ENCODE measurements at regions not wholly inside any gene's neighbourhood (a gene's known extent, or its start where the extent isn't known, plus 50 kb on each side); places are given as distances from the start of the nearest gene placed in this dataset.

- Histone ChIP-seq H3K4me3 (ENCODE audit: low read length in 3 of 3) (no peak overlapping the region), H3K4me1 (ENCODE audit: control insufficient read depth in 3 of 3, insufficient read depth in 3 of 3, low read length in 3 of 3) (no peaks in the 10 kb centered on the region), H3K27me3 (ENCODE audit: control insufficient read depth in 3 of 3, insufficient read depth in 3 of 3, low read length in 3 of 3) (no peaks in the 10 kb centered on the region), H3K9me3 (ENCODE audit: control insufficient read depth in 3 of 3, low read length in 3 of 3) (peaks cover 0 to 2% (median 0%) of the 10 kb centered on the region in 3 donors), H3K27ac (ENCODE audit: low read depth, low read length) (no peak overlapping the region), H3K9ac (ENCODE audit: low read depth in 1 of 3, low read length in 3 of 3) (no peak overlapping the region), H3K36me3 (ENCODE audit: control insufficient read depth in 3 of 3, insufficient read depth in 3 of 3, low read length in 3 of 3) (no peaks in the 10 kb centered on the region)
These were observed 373.8 kb downstream of the LMO4 start for GRCh38 chr1:87702455-87702854.

DNA sequence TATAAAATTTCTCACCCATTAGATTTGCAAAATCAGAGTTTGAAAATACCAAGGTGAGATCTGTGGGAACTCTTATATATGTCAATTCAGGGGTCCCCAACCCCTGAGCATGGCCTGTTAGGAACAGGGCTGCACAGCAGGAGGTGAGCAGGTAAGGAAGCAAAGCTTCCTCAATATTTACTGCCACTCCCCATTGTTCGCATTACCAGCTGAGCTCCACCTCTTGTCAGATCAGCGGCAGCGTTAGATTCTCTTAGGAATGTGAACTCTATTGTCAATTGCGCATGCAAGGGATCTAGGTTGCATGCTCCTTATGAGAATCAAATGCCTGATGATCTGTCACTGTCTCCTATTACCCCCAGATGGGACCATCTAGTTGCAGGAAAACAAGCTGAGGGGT is 376.6 kb downstream of the LMO4 start:
- Histone ChIP-seq H3K4me3 (ENCODE audit: low read length in 3 of 3) (no peak overlapping the region), H3K27me3 (ENCODE audit: control insufficient read depth in 3 of 3, insufficient read depth in 3 of 3, low read length in 3 of 3) (no peaks in the 10 kb centered on the region), H3K9ac (ENCODE audit: low read depth in 1 of 3, low read length in 3 of 3) (no peak overlapping the region), H3K27ac (ENCODE audit: low read depth, low read length) (no peak overlapping the region), H3K9me3 (ENCODE audit: control insufficient read depth in 3 of 3, low read length in 3 of 3) (peaks cover 0 to 2% (median 0%) of the 10 kb centered on the region in 3 donors), H3K36me3 (ENCODE audit: control insufficient read depth in 3 of 3, insufficient read depth in 3 of 3, low read length in 3 of 3) (no peaks in the 10 kb centered on the region), H3K4me1 (ENCODE audit: control insufficient read depth in 3 of 3, insufficient read depth in 3 of 3, low read length in 3 of 3) (no peaks in the 10 kb centered on the region)

GRCh38 chr1:87706203-87706602 is 377.5 kb downstream of the LMO4 start:
- no peak overlapping the region for H3K9ac ChIP-seq (ENCODE audit: low read depth in 1 of 3, low read length in 3 of 3)
- no peak overlapping the region for H3K4me3 ChIP-seq (ENCODE audit: low read length in 3 of 3)
- H3K9me3 ChIP-seq (ENCODE audit: control insufficient read depth in 3 of 3, low read length in 3 of 3) = peaks cover 0 to 2% (median 0%) of the 10 kb centered on the region in 3 donors
- no peaks in the 10 kb centered on the region for H3K4me1 ChIP-seq (ENCODE audit: control insufficient read depth in 3 of 3, insufficient read depth in 3 of 3, low read length in 3 of 3)
- no peaks in the 10 kb centered on the region for H3K36me3 ChIP-seq (ENCODE audit: control insufficient read depth in 3 of 3, insufficient read depth in 3 of 3, low read length in 3 of 3)
- H3K27me3 ChIP-seq (ENCODE audit: control insufficient read depth in 3 of 3, insufficient read depth in 3 of 3, low read length in 3 of 3) = no peaks in the 10 kb centered on the region
- no peak overlapping the region for H3K27ac ChIP-seq (ENCODE audit: low read depth, low read length)

DNA sequence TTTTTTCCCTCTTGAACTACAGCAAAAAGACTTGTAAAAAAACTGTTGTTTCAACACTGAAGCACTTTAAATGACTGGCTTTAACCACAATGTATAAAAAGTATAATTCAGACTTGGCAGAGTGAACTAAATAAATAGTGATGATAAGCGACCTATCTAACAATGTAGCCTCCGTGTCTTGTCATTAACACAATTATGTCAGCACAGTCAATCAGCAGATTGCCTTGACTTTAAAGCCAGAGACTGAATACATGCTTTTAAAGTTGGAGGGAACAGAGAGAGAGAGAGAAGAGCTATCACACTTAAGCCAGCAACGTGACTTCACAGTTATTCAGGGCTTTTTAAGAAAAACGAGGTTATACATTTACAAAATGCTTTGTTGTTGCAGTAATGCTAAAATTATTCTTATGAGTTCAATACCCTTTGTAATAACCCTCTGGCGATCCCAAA is 378.1 kb downstream of the LMO4 start:
- no peaks in the 10 kb centered on the region for H3K4me1 ChIP-seq (ENCODE audit: control insufficient read depth in 3 of 3, insufficient read depth in 3 of 3, low read length in 3 of 3)
- H3K27ac ChIP-seq (ENCODE audit: low read depth, low read length) = no peak overlapping the region
- peaks cover 0 to under 1% (median 0%) of the 10 kb centered on the region in 3 donors for H3K9me3 ChIP-seq (ENCODE audit: control insufficient read depth in 3 of 3, low read length in 3 of 3)
- no peaks in the 10 kb centered on the region for H3K27me3 ChIP-seq (ENCODE audit: control insufficient read depth in 3 of 3, insufficient read depth in 3 of 3, low read length in 3 of 3)
- H3K9ac ChIP-seq (ENCODE audit: low read depth in 1 of 3, low read length in 3 of 3) = no peak overlapping the region
- H3K4me3 ChIP-seq (ENCODE audit: low read length in 3 of 3) = no peak overlapping the region
- no peaks in the 10 kb centered on the region for H3K36me3 ChIP-seq (ENCODE audit: control insufficient read depth in 3 of 3, insufficient read depth in 3 of 3, low read length in 3 of 3)

- no peaks in the 10 kb centered on the region for H3K27me3 ChIP-seq (ENCODE audit: control insufficient read depth in 3 of 3, insufficient read depth in 3 of 3, low read length in 3 of 3)
- no peaks in the 10 kb centered on the region for H3K9me3 ChIP-seq (ENCODE audit: control insufficient read depth in 3 of 3, low read length in 3 of 3)
- no peak overlapping the region for H3K27ac ChIP-seq (ENCODE audit: low read depth, low read length)
- H3K9ac ChIP-seq (ENCODE audit: low read depth in 1 of 3, low read length in 3 of 3) = no peak overlapping the region
- H3K36me3 ChIP-seq (ENCODE audit: control insufficient read depth in 3 of 3, insufficient read depth in 3 of 3, low read length in 3 of 3) = no peaks in the 10 kb centered on the region
- no peak overlapping the region for H3K4me3 ChIP-seq (ENCODE audit: low read length in 3 of 3)
- H3K4me1 ChIP-seq (ENCODE audit: control insufficient read depth in 3 of 3, insufficient read depth in 3 of 3, low read length in 3 of 3) = no peaks in the 10 kb centered on the region
These were observed 378.7 kb downstream of the LMO4 start for GRCh38 chr1:87707411-87707810.

DNA sequence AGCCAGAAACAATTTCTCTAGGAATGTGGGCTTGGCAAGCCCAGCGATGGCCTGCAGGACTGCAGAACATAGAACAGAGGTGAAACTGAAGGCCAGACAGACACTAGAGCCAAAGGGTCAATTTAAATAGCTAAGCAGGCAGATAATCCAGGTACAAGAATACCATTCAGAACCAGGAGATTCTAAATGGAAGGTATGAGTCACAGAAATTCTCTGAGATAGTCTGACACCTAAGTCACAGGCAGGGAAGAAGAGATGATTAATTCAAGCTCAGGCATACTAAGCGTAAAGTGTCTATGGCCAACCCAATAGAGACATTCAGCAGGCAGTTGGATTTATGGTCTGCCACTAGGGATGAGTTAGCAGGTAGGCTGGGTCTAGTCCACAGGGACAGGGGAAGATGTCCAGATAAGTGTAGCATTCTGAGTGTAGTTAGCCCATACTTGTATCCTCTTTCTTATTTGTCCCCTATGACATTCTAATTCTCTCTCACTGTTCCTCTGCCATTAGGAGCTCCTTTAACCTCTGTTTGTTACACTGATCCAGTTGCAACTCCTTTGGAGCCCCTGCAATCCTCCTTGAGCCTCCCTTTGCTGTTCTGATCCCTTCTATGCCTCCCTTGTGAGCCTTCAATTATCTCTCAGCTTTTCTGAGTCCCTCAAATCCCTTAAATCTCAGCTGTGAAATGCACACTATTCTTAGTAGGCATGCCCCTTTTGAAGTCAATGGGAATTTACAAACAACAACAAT is 383.8 kb downstream of the LMO4 start:
- no peaks in the 10 kb centered on the region for H3K36me3 ChIP-seq (ENCODE audit: control insufficient read depth in 3 of 3, insufficient read depth in 3 of 3, low read length in 3 of 3)
- H3K27ac ChIP-seq (ENCODE audit: low read depth, low read length) = no peak overlapping the region
- H3K27me3 ChIP-seq (ENCODE audit: control insufficient read depth in 3 of 3, insufficient read depth in 3 of 3, low read length in 3 of 3) = no peaks in the 10 kb centered on the region
- H3K4me3 ChIP-seq (ENCODE audit: low read length in 3 of 3) = no peak overlapping the region
- no peaks in the 10 kb centered on the region for H3K9me3 ChIP-seq (ENCODE audit: control insufficient read depth in 3 of 3, low read length in 3 of 3)
- no peak overlapping the region for H3K9ac ChIP-seq (ENCODE audit: low read depth in 1 of 3, low read length in 3 of 3)
- H3K4me1 ChIP-seq (ENCODE audit: control insufficient read depth in 3 of 3, insufficient read depth in 3 of 3, low read length in 3 of 3) = no peaks in the 10 kb centered on the region

GRCh38 chr1:87714278-87714677 is 385.6 kb downstream of the LMO4 start:
- H3K9ac ChIP-seq (ENCODE audit: low read depth in 1 of 3, low read length in 3 of 3) = no peak overlapping the region
- no peak overlapping the region for H3K27ac ChIP-seq (ENCODE audit: low read depth, low read length)
- H3K9me3 ChIP-seq (ENCODE audit: control insufficient read depth in 3 of 3, low read length in 3 of 3) = no peaks in the 10 kb centered on the region
- H3K4me1 ChIP-seq (ENCODE audit: control insufficient read depth in 3 of 3, insufficient read depth in 3 of 3, low read length in 3 of 3) = no peaks in the 10 kb centered on the region
- H3K4me3 ChIP-seq (ENCODE audit: low read length in 3 of 3) = no peak overlapping the region
- H3K36me3 ChIP-seq (ENCODE audit: control insufficient read depth in 3 of 3, insufficient read depth in 3 of 3, low read length in 3 of 3) = no peaks in the 10 kb centered on the region
- H3K27me3 ChIP-seq (ENCODE audit: control insufficient read depth in 3 of 3, insufficient read depth in 3 of 3, low read length in 3 of 3) = no peaks in the 10 kb centered on the region

DNA sequence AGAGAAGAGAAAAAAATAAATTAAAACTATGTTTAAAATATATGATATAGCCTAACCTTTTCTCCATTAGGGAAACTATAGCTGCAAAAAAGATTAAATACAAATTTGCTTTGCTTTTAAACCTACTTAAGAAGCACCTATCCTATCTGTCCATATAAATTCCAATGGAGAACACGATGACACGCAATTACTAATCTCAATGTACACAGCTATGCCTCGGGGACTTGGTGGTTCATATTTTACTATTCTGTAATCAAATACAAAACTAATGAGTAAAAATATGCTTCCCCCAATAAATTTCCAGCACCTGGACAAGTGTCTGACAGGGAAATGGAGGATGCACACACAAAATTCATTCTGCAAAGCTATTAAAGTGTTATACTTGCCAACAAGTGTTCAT is 386.4 kb downstream of the LMO4 start:
- no peak overlapping the region for H3K27ac ChIP-seq (ENCODE audit: low read depth, low read length)
- H3K9me3 ChIP-seq (ENCODE audit: control insufficient read depth in 3 of 3, low read length in 3 of 3) = no peaks in the 10 kb centered on the region
- H3K9ac ChIP-seq (ENCODE audit: low read depth in 1 of 3, low read length in 3 of 3) = no peak overlapping the region
- H3K4me3 ChIP-seq (ENCODE audit: low read length in 3 of 3) = no peak overlapping the region
- no peaks in the 10 kb centered on the region for H3K4me1 ChIP-seq (ENCODE audit: control insufficient read depth in 3 of 3, insufficient read depth in 3 of 3, low read length in 3 of 3)
- no peaks in the 10 kb centered on the region for H3K27me3 ChIP-seq (ENCODE audit: control insufficient read depth in 3 of 3, insufficient read depth in 3 of 3, low read length in 3 of 3)
- H3K36me3 ChIP-seq (ENCODE audit: control insufficient read depth in 3 of 3, insufficient read depth in 3 of 3, low read length in 3 of 3) = no peaks in the 10 kb centered on the region

DNA sequence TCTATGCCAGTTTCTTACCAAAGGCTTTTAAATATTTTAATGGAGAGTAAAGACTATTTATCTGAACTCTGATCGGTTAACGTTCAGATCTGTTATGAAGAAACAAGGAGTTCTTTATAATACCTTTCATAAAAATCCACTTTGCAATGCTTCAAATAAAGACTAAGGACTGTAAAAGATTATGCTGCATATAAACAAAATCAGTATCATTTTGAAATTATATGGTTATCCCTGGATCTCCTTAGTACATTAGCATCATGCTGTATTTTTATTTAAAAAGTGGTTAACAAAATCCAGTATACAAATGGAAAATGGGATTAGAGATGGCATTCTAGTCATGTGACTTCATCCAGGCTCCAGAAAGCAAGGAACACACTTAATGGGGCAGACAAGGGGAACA is 386.8 kb downstream of the LMO4 start:
- Histone ChIP-seq H3K4me1 (ENCODE audit: control insufficient read depth in 3 of 3, insufficient read depth in 3 of 3, low read length in 3 of 3) (no peaks in the 10 kb centered on the region), H3K27ac (ENCODE audit: low read depth, low read length) (no peak overlapping the region), H3K9me3 (ENCODE audit: control insufficient read depth in 3 of 3, low read length in 3 of 3) (no peaks in the 10 kb centered on the region), H3K4me3 (ENCODE audit: low read length in 3 of 3) (no peak overlapping the region), H3K27me3 (ENCODE audit: control insufficient read depth in 3 of 3, insufficient read depth in 3 of 3, low read length in 3 of 3) (no peaks in the 10 kb centered on the region), H3K9ac (ENCODE audit: low read depth in 1 of 3, low read length in 3 of 3) (no peak overlapping the region), H3K36me3 (ENCODE audit: control insufficient read depth in 3 of 3, insufficient read depth in 3 of 3, low read length in 3 of 3) (no peaks in the 10 kb centered on the region)

DNA sequence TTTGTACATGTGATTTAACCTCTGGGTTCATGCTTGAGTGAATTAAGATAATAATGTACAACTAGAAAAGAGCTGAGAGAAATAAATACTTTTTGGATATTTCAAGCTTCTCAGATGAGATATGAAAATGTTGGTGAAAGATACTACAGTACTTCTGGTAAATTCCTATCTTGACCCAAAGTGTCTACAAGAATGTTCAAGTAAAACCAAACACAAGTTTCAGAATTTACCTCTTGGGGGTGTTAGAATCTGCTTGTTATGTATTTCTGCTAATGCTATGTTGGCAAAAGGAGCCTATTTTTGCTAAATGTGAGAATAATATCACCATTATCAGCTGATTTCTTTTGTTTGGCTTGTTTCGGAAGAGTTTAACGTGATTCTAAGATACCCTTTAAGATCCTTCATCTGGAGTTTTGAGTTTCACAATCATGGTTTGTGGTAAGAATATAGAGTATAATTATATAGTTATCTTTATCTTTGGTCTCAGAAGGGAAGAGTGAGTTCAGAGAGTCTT is 388.5 kb downstream of the LMO4 start:
- Histone ChIP-seq H3K27me3 (ENCODE audit: control insufficient read depth in 3 of 3, insufficient read depth in 3 of 3, low read length in 3 of 3) (no peaks in the 10 kb centered on the region), H3K27ac (ENCODE audit: low read depth, low read length) (no peak overlapping the region), H3K9me3 (ENCODE audit: control insufficient read depth in 3 of 3, low read length in 3 of 3) (no peaks in the 10 kb centered on the region), H3K9ac (ENCODE audit: low read depth in 1 of 3, low read length in 3 of 3) (no peak overlapping the region), H3K36me3 (ENCODE audit: control insufficient read depth in 3 of 3, insufficient read depth in 3 of 3, low read length in 3 of 3) (no peaks in the 10 kb centered on the region), H3K4me3 (ENCODE audit: low read length in 3 of 3) (no peak overlapping the region), H3K4me1 (ENCODE audit: control insufficient read depth in 3 of 3, insufficient read depth in 3 of 3, low read length in 3 of 3) (no peaks in the 10 kb centered on the region)

Measured in skeletal muscle tissue (tissue), 3 donors.